NCI-H2171 (cell line): ENCODE measurements at regions not wholly inside any gene's neighbourhood (a gene's known extent, or its start where the extent isn't known, plus 50 kb on each side); places are given as distances from the start of the nearest gene placed in this dataset.

Experiments
- DNase-seq: peaks from one replicate; lab custom pipeline; 2025; lab: John Stamatoyannopoulos, UW

- no peak for DNase-seq
These were observed 572.9 kb upstream of the CADM1 start for GRCh38 chr11:116077092-116077491.

GRCh38 chr11:116073854-116074837 lies 569.9 kb upstream of the CADM1 start:
- DNase-seq, result no peak

GRCh38 chr11:116072601-116073410 lies 568.6 kb upstream of the CADM1 start:
- DNase-seq, result no peak

- DNase-seq, result no peak
These were observed 567.9 kb upstream of the CADM1 start for GRCh38 chr11:116072133-116072532.

- no peak for DNase-seq
These were observed 567.0 kb upstream of the CADM1 start for GRCh38 chr11:116071241-116071640.

- DNase-seq, result no peak
These were observed 566.3 kb upstream of the CADM1 start for GRCh38 chr11:116070520-116070919.

- DNase-seq, result no peak
These were observed 562.6 kb upstream of the CADM1 start for GRCh38 chr11:116066777-116067176.

- no peak for DNase-seq
These were observed 561.8 kb upstream of the CADM1 start for GRCh38 chr11:116065986-116066385.

- DNase-seq, result no peak
These were observed 561.1 kb upstream of the CADM1 start for GRCh38 chr11:116065191-116065895.

- DNase-seq, result peak; percentile 20
These were observed 558.4 kb upstream of the CADM1 start for GRCh38 chr11:116062490-116063171.

- peak; percentile 35 for DNase-seq
These were observed 557.9 kb upstream of the CADM1 start for GRCh38 chr11:116062129-116062489.

GRCh38 chr11:116061322-116061721 lies 557.1 kb upstream of the CADM1 start:
- no peak for DNase-seq

- no peak for DNase-seq
These were observed 555.7 kb upstream of the CADM1 start for GRCh38 chr11:116059919-116060318.

GRCh38 chr11:116057000-116057399 lies 552.8 kb upstream of the CADM1 start:
- no peak for DNase-seq

- no peak for DNase-seq
These were observed 550.8 kb upstream of the CADM1 start for GRCh38 chr11:116055064-116055463.

GRCh38 chr11:116053548-116053919 lies 549.3 kb upstream of the CADM1 start:
- DNase-seq, result no peak

- DNase-seq, result no peak
These were observed 548.7 kb upstream of the CADM1 start for GRCh38 chr11:116052603-116053547.

GRCh38 chr11:116051494-116051893 lies 547.3 kb upstream of the CADM1 start:
- DNase-seq, result no peak

GRCh38 chr11:116049383-116049782 lies 545.2 kb upstream of the CADM1 start:
- peak; percentile 38 for DNase-seq

GRCh38 chr11:116046127-116046526 lies 541.9 kb upstream of the CADM1 start:
- DNase-seq, result no peak

- no peak for DNase-seq
These were observed 540.7 kb upstream of the CADM1 start for GRCh38 chr11:116044941-116045340.
